Hepatocyte (in vitro differentiated cells): ENCODE measurements at regions not wholly inside any gene's neighbourhood (a gene's known extent, or its start where the extent isn't known, plus 50 kb on each side); places are given as distances from the start of the nearest gene placed in this dataset.

Experiments
- EZH2 ChIP-seq: fragments of 200-600 bp; sonication (generic); IDR thresholded peaks from 2 replicates; pipeline ENCODE4 v1.6.1; 2016; ENCODE audit warnings: antibody characterized with exemption, mild to moderate bottlenecking, borderline replicate concordance
- TF ChIP-seq, protein P1 (sequence below): fragments of 200-600 bp; sonication (generic); IDR thresholded peaks from 2 replicates; pipeline ENCODE4 v1.5.1; 2016; ENCODE audit warnings: antibody characterized with exemption, mild to moderate bottlenecking; ENCODE audit not compliant: poor library complexity

DNA sequence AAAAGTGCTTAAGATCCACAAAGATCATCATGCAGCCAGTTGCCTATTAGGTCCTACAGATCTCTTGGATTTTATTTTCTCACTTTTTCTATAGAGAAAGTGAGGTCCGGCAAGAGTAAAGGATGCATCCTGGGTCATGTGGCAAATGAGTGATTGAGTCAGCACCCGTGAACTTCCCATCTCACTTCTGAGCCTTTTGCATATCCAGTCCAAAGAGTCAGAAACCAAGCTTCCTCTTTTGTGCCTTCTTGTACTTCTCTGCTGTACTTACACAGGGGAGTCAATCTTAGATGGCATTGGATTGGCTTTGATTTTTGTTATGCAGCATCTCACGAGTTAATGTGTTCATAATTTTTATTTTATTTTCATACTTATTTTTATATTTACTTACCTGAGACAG lies 114.2 kb upstream of the IRX5 start:
- TF ChIP-seq, protein P1, sequence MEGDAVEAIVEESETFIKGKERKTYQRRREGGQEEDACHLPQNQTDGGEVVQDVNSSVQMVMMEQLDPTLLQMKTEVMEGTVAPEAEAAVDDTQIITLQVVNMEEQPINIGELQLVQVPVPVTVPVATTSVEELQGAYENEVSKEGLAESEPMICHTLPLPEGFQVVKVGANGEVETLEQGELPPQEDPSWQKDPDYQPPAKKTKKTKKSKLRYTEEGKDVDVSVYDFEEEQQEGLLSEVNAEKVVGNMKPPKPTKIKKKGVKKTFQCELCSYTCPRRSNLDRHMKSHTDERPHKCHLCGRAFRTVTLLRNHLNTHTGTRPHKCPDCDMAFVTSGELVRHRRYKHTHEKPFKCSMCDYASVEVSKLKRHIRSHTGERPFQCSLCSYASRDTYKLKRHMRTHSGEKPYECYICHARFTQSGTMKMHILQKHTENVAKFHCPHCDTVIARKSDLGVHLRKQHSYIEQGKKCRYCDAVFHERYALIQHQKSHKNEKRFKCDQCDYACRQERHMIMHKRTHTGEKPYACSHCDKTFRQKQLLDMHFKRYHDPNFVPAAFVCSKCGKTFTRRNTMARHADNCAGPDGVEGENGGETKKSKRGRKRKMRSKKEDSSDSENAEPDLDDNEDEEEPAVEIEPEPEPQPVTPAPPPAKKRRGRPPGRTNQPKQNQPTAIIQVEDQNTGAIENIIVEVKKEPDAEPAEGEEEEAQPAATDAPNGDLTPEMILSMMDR, result no peak
- TF ChIP-seq EZH2, result no peak
